DMS53 (cell line): ENCODE measurements at regions not wholly inside any gene's neighbourhood (a gene's known extent, or its start where the extent isn't known, plus 50 kb on each side); places are given as distances from the start of the nearest gene placed in this dataset.
"Not testable (repeated sequence)": the region's sequence is repeated elsewhere in the genome, so short reads cannot be mapped to it uniquely, and the experiment has no call there.

Source experiments
- DNase-seq: peaks from one replicate; lab custom pipeline; 2025; lab: John Stamatoyannopoulos, UW

DNA sequence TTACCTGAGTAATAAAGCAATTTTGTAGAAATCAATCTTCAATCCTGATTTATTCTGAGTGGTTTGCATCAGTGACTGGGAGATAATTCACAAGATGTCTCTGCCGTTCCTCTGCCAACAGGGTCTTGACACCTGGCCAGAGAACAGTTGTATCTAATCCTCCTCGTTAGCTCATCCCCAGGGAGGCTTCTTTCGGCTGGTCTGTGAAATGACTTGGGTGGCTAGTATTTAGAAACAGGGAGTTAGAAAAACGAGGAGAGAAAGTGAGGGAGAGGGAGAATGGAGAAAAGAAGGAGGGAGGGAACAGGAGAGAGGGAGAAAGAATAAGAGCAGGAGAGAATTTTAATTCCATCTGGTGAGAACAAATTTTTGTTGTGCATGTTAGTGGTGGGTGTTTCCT, 600.2 kb upstream of the TLE4 start:
- no peak for DNase-seq

DNA sequence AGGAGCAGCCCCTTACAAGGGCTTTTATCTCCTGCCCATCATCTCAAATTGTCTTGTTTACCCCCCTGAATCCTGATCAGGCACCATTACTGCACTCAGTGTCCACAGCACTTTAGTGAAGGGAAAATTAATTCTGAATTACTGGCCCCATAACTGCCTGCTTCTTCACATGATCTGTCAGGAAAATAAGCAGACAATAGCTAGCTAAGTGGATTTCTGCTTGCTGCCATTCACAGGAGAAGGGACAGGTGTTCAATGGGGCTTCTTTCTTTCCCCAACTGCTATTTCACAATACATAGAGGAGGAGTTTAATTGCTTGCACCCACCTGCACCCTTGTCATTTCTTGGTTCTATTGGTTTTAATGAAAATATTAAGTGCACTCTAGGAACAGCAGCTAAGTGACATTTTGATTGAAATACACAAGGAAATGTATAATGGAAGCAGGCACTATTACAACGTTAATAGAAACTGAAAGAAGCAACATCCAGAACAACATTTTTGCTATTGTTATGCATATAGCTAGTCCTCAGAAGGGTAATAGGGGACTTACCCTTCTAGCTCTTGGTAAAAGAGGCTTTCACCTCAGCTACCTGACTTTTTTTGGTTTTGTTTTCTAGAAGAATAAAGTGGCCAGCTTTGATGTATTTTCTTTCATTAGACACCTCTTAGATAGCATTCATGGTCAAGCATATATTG, 599.3 kb upstream of the TLE4 start:
- DNase-seq, result peak; percentile 55

DNA sequence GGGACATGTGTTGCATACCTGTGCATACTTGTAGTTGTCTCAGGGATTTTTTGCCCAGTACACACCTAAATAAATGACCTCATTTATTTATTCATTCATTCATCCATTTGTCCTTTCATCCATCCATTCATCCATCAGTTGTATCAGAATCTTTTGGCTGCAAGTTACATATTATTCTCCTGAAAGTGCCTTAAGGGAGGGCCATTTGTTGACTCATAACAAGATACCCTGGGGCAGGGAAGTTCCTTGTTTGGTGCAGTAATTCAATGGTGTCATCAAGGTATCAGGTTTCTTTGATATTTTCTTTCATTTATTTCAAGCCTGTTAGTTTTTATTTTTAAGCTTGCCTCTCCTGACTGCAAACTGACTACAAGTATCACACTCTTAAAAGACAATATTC, 597.9 kb upstream of the TLE4 start:
- peak; percentile 61 for DNase-seq

DNA sequence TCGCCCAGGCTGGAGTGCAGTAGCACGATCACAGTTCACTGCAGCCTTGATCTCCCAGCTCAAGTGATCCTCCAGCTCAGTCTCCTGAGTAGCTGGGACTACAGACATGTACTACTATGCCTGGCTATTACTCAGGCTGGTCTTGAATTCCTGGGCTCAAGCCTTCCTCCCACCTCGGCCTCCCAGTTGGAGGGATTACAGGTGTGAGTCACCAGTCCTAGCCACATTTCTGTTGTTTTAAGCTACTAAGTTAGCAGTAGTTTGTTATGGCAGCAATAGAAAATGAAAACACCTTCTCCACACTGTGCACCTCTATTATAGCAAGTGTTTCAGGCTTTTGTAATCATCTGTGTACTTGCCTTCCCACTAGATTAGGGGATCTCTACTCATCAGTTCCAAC, 588.9 kb upstream of the TLE4 start:
- no peak for DNase-seq

DNA sequence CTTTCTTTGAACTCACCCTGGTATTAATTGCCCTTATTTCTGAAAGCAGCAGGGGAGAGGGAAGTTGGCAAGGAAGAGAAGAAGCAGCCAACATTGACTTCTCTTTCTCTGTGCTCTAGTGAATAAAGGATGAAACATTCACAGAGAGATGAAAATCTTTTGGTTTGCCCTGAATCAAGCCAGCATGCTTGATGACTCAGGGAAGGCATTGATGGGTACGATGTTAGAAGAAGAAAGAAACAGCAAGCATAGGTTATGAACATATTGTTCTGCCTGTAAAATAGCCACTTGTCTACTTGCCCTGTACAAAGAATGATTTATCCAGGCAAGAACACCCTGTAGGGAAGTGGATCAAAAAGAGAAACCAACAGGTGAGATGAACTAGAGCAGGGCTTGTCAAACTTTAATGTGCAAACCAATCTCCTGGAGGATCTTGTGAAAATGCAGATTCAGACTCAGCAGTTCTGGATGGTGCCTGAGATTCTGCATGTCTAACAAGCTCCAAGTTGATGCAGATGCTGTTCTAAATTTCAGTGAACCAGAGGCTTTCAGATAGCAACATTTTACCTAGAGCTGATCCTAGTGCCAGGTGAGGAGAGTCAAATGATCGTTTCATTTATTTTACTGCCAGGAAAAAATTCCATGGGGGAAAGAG, 586.6 kb upstream of the TLE4 start:
- no peak for DNase-seq

DNA sequence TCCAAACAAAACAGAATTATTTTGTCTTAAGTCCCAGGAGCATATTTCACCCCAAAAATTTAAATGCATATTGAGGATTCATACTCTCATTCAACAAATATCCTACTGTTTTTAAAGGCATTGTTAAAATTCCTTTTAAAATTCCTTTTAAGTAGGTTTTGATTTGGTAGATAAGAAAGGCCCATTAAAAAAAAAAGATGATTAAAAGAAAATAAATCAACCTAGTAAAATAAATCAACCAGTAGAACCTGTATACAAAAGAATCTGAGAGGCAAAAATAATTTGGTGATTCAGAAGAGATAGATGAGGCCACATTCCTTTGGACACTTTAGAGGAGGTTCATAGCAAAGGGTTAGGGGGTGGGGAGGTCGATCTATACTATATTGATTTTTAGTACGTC, 585.3 kb upstream of the TLE4 start:
- no peak for DNase-seq

DNA sequence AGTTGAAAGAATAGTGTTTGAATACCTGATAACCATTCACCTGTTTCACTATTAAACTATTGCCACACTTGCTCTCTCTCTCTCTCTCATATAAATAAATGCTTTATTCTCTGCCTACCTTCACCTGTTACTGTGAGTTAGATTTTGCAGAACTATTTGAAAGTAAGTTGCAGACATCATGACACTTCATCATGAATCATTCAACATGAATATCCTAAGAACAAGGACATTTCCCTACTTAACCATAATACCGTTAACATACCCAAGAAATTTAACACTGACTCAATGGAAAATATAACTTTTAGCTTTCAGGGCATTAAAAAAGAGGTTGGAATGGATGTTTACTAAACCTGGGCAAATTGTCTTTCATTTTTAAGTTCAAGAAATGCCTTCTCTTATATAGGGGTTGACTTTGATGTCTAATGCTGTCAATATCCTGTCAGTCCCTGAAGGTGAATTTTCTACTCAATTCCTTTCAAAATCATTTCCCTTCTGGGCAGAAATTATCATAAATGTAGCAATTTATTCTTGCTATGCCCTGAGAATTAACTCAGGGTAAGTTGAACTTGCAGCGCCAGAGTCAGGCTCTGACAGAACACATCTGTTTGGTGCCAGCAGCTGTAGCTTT, 582.6 kb upstream of the TLE4 start:
- no peak for DNase-seq

DNA sequence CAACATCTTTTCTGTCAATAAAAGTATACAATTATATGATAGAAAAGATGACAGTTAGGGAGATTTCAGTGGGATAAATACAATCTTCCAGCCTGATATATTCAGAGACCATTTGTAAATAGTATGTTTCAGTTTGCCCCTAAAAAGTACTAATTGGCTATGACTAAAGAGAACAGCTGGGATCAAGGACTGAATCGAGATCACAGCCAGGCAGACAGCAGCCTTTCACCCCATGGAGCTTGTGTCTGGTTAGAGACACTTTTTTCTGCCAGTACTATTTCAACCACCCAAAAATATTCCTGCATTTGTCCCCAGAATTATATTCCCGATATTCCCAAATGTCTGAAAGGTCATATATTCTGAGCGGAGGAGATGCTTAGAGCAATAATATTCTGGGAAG, 577.3 kb upstream of the TLE4 start:
- no peak for DNase-seq

DNA sequence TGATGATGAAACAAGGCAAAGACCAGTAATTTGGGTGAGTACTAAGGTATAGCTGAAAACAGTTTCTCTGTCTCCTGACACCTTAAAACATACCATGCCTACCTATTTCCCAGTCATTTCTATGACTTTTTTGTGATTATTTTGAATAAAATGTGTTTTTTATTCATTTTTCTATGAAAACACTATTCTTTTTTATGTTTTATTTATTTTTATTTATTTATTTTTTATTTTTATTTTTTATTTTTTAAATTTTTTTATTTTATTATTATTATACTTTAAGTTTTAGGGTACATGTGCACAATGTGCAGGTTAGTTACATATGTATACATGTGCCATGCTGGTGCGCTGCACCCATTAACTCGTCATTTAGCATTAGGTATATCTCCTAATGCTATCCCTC, 576.8 kb upstream of the TLE4 start:
- not testable (repeated sequence) for DNase-seq

DNA sequence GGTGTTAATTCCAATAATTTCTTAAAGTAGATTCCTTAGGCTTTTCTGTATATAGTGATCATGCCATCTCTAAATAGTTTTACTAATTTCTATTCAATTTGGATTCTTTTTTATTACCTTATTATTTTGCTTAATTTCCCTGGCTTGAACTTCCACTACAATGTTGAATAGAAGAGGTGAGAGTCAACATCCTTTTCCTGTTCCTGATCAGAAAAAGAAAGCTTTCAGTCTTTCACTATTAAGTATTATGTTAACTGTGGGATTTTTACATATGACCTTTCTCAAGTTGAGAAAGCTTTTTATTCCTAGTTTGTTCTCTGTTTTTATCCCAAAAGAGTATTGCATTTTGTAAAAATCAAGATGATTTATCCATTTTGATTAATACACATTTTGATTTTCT, 574.5 kb upstream of the TLE4 start:
- no peak for DNase-seq

DNA sequence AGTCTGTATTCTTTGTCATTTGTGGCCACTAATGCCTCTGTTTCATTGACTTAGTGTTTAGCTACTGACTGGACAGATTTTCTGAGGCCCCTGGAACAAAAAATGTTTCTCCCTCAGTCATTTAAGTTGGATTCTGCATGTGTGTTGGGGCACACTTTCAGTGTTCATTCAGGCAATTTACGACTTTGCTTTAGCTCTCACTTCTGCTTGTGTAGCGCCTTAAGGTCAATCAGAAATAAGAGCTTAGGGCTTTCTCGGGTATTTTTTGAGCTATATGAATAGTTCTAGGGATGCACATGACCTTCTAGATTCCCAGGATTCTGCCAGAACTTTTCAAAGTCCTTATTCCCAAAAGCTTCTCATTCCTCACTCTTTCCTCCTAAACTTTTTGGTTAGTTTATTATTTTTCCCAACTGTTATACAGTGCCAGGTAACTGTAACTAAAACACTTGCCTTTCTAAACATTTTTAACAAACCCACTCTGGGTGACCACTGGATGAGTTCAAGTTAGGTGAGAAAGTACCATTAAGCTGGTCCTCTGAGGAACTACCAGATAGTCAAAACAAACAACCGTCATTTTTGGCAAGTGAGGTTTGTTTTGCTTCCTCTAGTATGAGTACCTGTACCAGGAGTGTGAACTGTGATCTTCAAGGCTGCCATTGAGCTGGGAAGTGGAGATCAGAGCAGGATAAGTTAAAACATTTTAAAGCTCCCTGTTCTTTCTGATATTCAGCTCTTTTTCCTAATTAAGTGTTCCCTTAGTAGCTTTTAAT, 571.3 kb upstream of the TLE4 start:
- DNase-seq, result no peak

DNA sequence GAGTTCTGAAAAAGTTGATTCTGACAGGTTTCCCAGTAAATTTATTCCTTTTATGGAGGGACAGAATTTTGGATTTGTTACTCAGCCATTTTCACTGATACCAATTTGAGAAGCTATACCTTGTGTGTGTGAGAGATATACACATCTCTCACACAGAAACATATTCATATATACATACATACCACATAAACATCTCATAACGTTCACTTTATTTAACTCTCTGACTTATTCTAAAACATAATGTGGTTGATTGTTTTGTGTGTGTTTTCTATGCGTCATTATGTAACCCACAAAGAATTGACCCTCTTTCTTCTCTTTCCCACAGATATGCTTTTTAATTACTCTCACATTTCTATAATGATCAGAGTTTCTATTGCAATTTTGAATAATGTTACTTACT, 570.8 kb upstream of the TLE4 start:
- DNase-seq, result no peak

DNA sequence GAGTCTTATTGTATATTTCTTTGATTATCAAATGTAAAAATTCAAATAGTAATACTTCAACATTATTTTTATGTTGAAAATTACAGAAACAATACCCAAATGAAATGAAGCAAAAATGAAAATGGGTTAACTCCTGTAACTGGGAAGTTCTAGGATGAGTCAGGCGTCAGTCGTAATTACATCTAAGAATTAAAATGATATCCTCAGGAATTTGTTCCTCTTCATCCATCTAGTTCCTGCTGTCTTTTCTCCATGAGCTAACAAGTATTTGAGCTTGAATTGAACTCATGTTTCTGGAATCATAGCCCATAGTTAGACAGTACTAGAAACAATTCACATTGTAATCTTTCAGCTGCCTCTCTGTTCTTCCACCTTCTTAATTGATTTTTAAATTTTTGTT, 568.3 kb upstream of the TLE4 start:
- DNase-seq, result no peak

DNA sequence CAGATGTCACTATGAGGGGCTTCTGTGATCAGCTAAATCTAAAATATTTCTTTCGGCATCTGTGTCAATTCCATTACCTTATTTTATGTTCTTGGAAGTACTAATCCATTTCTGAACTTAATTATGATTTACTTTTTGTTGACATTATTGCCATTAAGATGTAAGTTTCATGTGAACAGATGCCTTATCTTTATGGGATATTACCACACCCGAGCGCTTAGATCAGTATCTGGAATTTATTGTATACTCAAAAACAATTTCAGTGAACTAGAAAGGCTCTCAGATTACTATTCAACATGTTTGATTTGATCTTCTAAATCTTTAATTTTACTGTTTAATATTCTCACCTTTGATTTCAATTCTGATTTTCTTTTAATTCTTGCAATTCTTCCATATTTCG, 567.7 kb upstream of the TLE4 start:
- DNase-seq, result no peak

DNA sequence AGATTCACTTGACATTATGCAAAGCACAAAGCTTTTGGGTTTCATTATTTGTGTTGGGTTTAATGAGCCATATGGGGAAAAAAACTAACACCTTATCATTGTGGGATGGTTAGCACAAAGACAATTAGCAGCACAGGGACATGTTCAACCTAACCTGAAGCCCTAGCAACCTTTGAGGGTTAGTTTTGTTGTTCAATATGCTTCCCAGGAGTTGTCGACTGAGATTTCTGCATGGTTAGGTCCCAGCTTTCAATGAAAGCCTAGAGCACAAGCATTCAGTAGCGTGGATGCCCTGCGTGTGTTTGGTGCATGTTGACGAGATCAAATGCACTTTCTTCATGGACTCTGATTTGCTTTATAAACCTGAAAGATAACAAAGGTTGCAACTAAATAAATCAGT, 565.2 kb upstream of the TLE4 start:
- DNase-seq, result no peak

DNA sequence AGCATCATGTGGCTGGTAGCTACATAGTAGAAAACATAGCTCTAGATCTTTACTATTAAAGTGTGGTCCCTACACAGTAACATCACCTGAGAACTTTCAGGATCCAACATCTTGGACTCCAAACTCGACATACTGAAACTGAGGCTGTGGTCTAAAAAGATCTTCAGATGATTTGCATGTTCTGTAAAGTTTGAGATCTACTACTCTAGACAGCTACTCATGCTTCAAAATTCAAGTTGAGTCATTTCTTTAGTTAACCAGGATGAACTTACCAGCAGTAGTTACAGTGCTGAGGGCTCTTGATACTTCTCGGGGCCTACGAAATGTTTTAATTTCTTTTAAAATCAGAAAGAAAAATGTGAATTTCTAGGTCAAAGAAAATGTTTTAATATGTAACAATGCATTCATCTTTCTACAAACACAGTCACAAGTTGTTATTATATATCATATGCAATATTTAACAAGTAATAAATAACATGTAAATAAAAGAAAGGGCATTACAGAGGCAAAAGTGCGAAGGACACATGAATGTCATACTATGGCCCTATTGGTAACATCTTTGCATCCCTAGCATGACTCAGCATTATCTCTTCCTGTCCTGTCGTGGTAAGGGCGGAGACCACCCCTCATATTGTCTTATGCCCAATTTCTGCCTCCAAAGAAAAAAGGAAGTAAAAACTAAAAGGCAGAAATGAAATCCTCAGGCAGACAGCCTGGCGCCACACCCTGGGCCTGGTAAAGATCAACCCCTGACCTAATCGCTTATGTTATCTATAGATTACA, 563.9 kb upstream of the TLE4 start:
- no peak for DNase-seq

DNA sequence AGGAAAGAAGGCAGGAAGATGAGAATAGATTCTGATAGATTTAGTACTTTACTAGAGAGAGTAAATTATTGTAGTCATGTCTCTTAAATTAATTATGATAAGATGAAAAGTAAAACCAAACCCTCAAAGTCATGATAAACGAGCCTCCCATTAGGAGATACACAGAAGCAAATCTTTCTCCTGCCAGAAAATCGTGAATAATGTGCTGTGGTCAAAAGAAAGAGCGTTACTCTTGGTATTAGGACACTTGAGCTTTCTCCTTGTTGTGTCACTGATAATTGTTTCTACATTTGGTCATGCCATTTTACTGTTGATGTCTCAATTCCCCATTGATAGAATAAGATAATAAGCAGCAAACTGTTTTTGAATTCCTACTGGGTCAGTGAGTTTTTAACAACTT, 562.8 kb upstream of the TLE4 start:
- no peak for DNase-seq

DNA sequence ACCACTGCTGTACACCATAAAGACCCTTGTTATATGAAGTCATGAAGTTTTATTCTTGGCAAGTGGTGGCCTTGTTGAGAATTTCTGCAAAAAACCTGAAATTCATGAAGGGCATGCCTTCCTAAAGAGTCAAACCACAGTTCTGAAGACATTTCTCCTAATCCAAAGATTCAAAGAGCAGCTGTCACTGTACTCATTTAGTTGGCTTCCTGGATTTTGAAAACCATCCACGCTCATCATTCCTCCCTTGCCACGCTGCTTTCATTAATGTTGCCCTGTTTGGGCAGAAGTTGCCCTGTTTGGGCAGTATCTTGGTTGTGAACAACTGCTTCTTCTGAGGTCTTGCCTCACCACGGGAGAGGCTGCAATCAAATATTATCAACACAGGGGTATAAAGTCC, 560.3 kb upstream of the TLE4 start:
- DNase-seq, result no peak

DNA sequence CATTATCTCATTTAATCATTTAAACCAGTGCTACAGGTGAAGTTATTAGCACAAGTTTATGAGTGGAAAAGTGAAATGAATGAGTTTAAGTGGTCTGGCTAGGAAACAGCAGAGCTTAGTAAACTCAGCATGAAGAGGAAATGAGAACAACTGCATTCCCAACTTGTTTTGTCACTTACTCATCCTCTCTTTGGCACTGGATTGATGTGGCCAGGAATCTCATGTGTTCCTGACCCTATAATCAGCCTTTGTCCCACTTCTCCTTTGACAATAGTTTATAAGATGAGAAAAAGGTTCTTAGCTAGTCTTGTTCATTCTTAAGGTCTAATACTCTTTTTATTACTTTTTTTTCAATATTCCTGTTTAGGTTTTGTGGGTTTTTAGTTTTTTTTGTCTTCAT, 559.2 kb upstream of the TLE4 start:
- peak; percentile 10 for DNase-seq

DNA sequence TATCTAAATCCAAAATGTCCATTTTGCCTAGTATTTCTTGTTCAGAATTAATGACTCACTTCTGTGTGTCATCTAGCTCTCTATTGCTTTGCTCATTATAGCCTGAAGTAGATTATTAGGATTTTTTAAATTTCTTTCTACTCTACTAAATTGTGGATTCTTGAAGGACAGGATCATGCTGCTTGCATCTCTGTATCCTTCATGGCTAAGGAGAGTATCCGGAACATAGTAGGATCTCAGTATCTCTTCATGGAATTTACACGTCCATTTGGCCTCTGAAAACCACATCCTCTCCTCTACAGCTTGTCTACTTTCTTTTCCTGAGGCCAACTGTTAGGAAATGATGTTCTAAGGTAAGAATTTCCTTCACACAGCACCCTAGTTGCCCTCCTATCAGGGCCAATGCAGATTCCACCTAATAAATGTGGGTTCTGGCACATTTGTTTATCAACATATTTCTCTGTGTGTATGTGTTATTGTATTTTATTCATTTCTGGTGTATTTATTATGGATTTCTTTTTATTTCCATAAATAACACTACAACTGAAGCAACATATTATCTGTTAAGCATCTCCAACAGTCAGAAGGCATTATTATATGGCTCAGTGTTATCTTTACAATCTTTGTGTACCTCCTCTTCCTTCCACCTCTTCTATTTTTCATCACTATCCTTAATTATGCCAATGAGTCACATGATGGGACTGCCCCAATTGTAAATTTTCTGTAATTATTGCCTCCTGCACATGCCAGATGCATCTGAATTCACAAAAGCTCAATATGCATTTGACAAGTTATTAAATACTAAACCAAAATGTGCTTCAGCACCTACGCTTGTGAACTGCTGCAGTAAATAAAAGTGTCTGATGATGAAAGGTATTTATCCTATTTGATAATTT, 557.8 kb upstream of the TLE4 start:
- DNase-seq, result no peak
